HG03565 (cell line): ENCODE measurements at regions not wholly inside any gene's neighbourhood (a gene's known extent, or its start where the extent isn't known, plus 50 kb on each side); places are given as distances from the start of the nearest gene placed in this dataset.

Experiments used
- ATAC-seq: cut with Tn5 transposase; IDR thresholded peaks from one replicate; pipeline ENCODE4 v1.9.1; 2021; ENCODE audit warnings: mild to moderate bottlenecking, moderate library complexity; ENCODE audit not compliant: unreplicated experiment

DNA sequence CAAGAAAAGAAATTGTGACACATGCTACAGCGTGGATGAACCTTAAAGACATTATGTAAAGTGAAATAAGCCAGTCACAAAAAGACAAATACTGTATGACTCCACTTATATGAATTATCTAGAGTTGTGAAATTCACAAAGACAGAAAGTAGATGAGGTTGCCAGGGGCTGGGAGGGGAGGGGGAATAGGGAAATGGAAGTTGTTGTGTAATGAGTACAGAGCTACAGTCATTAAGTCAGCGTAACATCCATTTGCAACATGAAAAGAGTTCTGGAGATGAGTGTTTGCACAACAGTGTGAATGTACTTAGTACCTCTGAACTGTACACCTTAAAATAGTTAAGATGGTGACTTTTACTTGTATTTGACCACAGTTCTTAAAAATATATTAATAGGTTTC is 112.1 kb upstream of the CDK1 start:
- no peak for ATAC-seq

DNA sequence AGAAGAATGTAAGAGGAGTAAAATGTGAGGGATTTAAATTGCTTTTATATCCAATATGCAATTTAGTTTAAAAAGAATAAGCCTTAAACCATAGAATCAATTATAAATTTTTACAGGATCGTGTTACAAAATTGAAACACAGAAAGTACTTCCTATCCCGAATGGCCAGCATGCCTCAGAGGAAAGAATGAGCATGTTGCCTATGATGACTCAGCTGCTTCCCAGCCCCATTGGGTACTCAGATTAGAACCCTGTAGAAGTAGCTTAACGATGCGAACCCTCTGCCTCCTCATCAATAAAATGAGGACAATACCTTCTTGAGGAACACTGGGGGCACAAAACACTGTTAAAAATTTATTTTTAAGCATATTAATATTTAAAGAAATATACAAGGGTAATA is 113.4 kb upstream of the CDK1 start:
- ATAC-seq = no peak

DNA sequence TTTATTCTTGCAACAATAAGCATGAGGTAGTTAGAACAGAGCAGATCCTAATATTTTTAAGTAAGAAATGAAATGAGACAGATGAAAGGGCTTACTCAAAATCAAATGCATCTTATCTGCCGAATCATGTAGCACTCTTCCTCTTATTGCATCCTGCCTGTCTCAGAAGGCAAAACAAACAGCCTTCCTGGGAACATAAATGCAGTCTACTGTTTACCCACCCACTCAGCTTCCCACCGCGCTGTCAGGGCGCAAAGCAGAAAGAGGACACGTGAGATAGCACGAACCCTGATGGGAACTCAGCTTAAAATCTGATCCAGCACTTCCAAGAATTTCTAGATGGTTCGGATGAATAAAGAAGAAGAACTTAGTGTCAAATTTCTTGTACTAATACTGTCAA is 114.4 kb upstream of the CDK1 start:
- ATAC-seq = no peak

DNA sequence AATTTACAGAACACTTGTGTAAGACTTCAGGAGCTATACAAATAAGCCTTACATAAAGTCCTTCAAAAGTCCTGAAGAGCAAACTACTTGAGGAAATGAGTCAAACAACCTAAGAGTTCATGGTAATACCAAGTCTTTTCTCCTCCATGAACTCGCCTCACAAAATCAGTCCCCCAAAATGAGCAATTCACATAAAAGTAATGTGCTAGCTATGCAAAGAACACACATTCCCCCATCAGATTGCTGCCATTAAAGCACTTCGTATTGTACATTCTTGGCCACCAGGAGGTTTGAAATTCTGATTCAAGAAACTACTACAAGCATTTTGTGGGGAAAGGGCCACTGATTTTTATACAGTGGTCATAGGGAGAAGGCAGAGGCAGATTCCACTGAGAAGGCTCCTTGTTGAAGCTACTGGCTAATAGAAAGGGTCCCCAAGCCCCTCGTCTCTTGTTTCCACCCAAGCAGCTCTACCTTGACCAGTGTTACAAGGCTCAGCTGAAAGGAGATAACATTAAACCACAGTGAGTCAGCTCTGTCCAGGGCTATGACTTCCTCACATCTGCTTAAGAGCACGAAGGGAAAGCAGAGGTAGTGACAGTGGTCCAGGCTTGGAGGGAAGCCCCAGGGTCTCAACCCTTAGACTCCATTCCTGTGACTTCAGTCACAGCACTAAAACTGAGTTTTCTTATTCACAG is 115.2 kb upstream of the CDK1 start:
- no peak for ATAC-seq

DNA sequence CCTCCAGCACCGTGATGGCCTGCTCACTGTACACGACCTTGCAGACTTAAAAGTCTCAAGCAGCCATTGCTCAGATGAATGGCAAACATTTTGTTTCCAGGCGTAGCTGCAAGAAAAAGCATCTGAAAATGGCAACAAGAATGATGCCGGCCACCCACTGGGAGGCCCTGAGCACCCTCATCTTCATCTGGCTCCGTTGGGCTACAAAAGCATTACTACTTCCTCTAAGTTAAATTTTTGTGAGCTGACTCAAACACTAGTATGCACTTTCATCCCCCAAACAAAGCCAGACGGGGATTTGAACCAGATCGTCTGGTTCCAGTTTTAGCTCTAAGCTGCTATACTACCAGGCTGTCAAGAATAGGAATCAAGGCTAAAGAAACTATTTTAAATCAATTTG is 116.6 kb upstream of the CDK1 start:
- no peak for ATAC-seq

DNA sequence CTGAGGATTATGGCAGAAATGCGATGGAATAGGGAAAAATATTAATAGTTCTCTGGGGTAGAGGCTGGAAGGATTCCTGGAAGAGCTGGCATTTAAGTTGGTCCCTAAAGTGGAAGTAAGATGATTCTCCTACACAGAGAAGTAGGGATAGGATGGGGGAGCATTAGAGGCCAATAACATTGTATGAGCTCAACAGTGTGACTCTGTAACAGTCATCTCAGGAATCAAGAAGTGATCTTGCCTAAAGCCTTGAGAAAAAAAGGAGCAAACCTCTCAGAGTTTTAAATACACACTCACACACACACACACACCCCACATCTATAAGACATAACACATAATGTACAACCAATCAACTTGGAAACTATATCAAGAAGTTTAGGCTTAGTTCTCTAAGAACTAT is 117.7 kb upstream of the CDK1 start:
- no peak for ATAC-seq

DNA sequence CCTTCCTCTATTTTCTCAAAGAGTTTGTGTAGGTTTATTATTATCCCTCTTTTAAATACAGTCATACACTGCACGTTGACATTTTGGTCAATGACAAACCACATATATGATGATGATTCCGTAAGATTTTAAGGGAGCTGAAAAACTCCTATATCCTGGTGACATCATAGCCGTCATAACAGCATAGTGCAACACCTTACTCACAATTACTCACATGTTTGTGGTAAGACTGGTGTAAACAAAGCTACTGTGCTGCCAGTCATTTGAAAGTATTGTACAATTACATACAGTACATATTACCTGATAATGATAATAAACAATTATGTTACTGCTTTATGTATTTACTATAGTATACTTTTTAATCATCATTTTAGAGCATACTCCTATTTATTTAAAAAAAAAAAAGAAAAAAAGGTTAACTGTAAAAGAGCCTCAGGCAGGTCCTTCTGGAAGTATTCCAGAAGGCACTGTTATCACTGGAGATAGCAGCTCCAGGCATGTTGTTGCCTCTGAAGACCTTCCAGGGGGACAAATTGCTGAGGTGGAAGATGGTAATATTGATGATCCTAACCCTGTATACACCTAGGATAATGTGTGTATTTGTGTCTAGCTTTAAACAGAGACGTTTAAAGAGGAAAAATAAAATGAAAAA is 123.3 kb upstream of the CDK1 start:
- no peak for ATAC-seq

DNA sequence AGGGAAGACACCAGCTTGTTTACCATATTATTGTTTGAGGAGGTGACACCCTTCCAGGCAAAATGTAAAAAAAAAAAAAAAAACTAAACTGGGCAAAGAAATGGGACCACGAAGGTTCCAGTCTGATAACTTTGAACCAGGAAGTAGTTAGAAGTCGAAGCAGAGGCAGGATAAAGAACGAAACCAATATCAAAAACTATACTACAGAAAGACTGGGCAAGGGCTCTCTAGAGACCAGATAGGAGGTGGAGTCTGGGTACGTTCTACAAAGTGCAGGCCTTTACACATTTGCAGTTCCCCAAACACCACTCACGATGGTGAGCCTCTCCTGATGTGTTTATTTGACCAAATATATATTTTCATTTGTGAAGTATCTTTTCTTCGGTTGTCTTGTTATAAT is 125.7 kb upstream of the CDK1 start:
- peak; percentile 93 for ATAC-seq

DNA sequence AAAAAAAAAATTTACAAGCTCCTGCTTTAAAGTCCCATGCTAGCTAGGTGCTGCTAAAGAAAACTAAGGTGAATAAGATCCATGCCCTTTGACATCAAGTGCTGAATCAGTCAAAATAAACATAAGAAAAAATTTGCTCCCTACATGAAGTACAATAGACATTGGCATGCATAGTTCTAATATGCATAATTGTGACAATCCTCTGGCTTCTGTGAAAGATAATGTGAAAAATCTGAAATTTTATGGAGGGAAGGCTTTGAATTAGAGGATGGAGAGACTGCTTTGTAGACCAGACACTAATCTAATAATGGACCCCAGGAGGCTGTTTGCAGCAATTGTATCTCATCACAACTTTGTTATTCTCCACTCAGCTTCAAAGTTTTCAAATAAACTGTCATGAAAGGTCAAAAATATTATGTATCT is 127.9 kb upstream of the CDK1 start:
- ATAC-seq = no peak

DNA sequence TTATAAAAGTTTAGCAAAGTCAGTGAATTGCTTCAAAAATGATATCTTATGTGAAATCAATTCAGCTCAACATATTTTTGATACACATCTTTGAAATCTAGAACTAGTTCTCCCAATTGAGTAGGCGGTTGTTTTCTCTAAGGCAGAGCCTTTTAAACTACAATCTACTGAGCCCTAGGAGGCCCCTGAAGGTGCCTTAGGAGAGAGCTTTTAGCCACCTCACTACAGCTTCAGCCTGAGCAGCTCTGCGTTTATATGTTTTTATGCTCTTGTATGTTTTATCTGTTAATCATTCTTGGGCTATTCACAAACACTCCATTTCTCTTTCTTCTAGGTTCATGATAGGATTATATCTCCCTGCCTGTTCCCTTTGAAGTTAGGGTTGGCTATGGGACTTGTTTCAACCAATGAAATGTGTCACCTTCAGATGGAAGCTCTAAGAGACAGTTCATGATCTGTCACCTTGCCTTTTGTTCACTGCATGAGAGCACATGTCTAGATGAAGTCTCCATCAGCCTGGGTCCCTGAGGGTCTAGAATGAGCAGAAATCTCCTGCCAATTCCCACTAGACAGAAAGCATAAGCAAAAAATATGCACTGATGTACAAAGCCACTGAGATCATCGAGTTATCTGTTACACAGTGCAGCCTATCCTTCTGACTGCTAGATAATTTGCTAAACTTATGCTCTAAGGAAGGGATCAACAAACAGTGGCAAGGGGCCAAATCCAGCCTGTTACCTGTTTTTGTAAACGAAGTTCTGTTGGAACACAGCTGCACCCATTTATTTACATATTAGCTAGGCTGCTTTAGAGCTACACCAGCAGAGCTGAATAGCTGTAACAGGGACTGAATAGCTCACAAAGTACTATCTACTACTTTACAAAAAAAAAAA is 128.5 kb upstream of the CDK1 start:
- ATAC-seq = no peak

DNA sequence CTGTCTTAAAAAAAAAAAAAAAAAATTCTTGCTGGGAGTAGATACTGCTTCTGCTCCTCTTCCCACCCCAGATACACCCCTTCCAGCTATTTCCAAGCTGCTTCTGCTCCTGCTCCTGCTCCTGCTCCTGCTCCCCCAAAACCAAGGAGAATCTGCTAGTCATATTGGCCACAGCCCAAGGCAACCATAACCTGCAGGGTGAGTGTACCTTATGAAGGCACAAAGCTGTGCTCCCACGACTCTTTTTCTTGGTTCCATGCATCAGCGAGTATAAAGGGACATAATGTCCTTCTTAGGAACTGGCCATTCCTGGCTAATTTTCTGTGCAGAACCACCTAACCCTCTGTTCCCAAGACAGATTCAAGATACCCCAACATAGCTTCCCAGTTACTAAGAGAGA is 129.5 kb upstream of the CDK1 start:
- ATAC-seq = no peak

DNA sequence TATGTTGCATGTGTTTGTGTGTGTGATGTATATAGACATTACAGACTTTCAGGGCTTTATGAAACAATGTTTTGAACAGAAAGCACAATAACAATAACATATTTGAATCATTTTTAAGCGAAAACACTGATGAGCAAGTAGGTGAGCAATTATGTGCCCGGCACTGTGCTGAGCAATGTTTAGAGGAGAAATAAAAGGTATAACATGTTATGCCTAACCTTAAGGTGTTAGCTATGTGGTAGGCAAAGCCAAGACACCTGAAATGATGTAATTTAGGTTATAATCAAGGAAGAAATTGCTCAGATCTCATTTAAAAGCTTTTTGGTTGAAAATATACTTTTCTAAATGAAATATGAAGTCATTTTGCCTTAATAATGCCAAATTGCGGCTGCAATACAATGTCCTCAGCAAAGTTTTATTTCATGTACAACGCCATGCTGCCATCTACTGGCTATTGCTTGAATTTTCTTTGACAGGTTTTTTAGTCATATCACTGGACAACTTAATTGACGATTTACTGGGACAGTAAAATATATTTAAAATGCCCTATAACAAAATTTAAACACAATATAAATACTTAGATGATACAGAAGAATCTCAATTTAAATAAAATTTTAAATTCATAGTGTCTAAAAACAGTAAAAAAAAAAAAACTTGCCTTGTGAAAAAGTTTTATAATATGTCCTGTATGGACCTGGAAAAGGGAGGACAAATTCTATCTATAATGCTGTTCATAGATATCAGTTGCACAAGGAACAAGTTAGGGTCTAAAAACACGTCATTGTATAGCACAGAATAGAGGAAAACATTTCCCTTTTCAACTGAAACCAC is 131.1 kb upstream of the CDK1 start:
- ATAC-seq = peak; percentile 60

DNA sequence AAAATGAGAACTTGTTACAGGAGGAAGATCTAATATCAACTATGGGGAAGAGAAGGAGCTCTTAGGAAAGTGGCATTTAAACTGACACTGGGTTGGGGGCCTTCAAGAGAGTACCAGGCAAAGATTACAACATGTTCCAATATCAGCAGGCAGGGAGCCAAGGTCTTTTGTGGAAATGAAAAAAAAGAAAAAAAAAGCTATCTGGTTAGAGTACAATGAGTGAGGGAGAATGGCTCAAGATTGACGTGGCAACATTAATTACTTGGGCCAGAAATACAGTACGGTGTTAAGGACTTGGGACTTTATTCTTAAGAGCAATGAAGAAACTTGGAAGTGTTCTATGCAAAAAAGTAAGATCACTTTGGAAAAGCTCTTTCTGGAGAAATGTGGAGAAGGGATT is 132.3 kb upstream of the CDK1 start:
- no peak for ATAC-seq

DNA sequence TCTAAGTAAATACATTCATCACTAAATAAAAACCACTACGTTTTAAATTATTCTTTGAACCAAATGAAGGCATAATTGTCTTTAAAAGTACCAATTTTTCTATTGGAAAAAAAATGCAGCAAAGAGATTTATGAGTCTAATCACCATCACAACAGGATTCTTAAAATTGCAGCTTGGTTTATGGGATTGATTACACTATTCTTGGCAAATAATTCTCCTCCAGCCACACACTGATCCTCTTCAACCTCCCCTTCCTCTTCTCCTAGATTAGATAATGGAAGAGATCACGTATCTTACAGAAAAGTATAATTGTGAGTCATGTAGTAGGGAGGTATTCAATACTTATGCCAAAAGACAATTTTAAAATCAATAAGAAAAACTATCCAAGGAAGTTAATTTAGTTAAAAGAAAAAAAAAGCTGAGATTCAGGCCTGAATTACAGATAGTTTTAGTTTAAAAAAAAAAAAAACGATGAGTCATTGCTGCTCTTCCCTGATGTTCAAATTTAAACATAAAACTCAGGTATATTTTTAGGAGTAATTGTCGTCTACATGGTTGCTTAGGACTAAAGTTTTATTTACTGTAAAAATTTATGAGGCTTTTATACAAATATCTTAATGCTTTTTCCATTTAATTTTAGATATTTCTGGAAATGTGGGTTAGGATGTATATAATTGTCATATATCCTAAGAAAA is 133.7 kb upstream of the CDK1 start:
- ATAC-seq = no peak

DNA sequence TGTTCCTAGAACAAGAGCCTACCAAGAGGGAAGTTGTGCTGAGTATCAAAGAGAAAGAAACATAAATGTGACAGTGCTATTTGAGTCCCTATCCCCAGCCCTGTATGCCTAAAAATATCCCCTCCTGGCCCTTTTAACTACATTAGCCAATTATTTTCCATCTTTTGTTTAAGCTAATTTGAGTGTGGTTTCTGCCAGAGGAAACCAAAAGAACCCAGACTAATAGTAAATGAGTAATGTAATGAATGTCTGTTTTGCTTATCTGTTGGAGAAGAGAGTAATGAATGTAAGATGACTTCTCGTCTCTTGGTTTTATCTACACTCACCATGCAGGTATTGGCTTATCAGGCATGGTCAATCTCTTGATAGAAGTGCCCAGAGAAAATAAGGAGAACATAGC is 134.4 kb upstream of the CDK1 start:
- ATAC-seq = no peak

DNA sequence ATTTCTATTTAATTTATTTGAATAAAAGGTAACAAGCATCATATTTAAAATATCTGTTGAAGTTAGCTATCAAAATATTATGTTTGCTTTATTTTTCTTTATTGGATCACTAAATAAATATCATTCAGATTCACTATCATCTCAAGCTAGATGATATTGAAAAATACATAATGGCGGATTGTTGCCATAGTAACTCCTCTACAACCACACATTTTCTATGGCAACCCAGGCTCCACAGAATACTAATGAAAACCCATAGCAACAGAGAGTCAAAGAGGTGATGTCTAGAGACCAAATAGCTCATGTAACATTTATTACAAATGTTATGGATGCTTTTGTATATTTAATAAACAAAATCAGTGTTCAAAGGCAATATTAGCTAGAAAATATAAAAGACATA is 148.9 kb upstream of the CDK1 start:
- no peak for ATAC-seq

DNA sequence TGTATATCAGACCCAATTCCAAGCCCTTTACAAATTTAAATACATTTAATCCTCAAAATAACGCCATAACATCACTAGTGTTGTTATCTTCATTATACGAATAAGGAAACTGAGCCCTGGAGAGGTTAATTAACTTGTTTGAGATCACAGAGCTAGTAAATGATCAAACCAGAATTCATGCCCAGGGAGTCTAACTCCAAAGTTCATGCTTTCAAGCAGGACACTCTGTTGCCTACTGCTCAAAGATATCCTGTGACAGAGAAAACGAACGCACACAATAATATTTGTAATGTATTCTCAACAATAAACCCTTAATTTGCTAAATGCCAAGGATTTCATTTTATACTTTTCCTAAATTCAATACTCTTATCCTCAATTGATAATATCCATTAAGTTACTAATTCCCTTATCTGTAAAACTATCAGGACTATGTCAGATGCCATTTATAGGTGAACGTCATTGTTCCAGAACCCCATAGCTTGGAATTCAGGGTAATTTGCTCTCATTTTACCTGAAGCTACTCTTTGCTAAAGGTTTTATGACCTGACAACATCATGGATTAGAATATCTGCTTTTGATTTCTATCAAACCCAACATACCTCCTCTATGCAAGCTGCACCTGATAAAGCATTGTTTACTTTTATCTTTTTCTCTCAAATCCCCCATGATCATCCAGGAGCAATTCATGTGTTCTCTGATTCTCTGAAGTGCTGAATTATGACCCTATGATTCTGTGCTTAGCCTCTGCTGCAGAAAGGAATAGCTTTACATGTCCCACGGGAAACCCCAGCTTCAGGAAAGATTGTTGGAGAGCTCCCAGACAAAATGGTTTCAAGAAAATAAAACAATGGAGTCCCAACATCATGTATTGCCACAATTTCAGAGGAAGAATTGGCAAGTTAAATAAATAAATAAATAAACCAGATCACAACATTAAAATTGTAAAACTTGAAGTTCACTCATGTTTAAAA is 150.2 kb upstream of the CDK1 start:
- no peak for ATAC-seq

DNA sequence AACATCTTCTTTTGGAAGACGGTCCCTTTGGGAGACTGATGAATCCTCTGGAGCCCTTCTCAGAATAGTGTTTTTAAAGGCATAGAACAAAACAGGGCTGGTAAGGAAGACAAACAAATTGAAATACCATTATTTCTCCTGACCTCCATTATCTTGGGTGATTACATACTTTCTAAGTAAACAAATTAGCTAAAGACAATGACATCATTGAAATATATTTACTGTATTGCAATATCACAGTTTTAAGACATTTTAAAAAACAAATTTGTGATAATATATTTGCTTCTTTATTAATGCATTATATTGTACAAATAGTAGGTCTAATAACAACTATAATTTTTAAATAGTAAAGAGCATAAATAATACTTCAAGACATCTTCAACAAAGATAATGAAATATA is 152.2 kb upstream of the CDK1 start:
- no peak for ATAC-seq

DNA sequence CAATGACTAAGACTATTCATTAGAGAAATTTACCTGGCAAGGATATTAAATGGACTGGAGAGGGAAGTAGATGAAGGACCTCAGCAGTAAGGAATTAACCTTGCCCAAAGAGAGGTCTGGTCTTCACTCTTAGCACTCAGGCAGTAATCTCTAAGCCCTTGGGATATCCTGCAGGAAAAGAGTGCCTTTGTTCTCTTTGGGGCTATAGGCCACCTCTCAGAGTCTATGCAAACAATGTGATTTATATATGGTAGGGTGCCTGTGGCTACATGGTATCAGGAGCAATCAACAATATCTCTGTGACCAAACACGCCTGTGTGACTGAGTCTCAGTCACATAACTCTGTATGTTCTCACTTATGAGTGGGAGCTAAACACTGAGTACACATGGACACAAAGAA is 154.7 kb upstream of the CDK1 start:
- no peak for ATAC-seq
